HG02840 (cell line): ENCODE measurements at regions not wholly inside any gene's neighbourhood (a gene's known extent, or its start where the extent isn't known, plus 50 kb on each side); places are given as distances from the start of the nearest gene placed in this dataset.
"Not testable (repeated sequence)": the region's sequence is repeated elsewhere in the genome, so short reads cannot be mapped to it uniquely, and the experiment has no call there.

Source experiments
- ATAC-seq: cut with Tn5 transposase; IDR thresholded peaks from one replicate; pipeline ENCODE4 v1.9.1; 2021; ENCODE audit warnings: mild to moderate bottlenecking, moderate library complexity, moderate number of reproducible peaks; ENCODE audit not compliant: unreplicated experiment, low FRiP score

DNA sequence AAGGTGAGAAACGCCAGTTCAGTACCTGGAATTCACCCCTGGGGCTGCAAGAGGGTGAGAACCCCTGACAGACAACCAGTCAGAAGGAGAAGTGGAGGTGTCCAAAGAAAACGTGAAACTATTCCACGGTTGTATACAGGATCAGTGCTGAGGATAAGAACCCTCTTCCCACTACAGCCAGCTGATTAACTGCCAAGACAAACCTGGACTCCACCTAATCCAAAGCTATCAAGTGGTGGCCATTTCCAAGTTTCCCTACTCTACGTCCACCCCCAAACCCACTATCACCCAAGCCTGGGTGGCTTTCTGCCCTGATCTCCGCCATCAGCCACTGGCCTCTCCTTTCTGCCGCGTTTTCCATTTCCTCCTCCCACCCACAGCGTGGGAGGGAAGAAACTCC lies 312.3 kb upstream of the ID2 start:
- no peak for ATAC-seq

DNA sequence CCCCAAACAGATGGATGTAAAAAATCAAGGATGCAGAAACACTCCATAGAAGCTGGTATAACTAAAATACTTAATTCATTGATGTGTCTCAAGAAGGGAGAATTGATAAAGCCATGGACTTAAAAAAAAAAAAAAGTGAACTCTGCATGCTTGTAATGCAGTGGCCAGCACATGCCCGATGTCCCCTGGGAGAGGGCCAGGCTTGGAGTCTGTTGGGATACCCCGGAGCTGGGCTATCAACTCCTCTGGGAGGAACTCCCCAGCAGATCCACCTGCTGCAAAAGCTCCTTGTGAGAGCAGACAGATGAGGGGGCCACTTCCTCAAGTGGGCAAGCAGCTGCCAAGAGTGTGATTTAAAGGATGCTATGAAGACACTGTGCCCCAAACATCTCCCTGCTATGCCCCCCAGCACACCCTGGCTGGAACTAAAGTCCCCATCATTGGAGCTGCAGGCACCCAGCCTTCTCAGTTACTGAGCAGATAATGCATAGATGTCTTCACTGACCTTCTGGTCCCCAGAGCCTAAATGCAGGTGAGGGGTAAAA lies 311.5 kb upstream of the ID2 start:
- no peak for ATAC-seq

DNA sequence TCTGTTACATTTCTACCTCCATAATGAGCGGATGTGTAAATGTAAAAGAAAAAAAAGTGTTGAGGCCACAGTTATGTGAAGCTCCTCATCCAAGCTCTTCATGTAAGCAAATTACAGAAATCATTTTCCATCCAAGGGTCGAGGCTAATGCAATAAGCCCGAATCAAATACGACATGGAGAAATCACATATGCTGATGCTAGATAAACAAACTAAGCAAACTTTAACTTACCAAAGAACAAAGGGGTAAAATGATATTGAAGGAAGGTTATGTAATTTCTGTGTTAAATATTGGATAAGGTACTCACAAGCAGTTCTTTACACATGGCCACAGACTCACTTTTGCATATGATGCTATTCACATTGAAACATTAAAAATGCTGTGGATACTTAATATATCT lies 310.2 kb upstream of the ID2 start:
- ATAC-seq = no peak

DNA sequence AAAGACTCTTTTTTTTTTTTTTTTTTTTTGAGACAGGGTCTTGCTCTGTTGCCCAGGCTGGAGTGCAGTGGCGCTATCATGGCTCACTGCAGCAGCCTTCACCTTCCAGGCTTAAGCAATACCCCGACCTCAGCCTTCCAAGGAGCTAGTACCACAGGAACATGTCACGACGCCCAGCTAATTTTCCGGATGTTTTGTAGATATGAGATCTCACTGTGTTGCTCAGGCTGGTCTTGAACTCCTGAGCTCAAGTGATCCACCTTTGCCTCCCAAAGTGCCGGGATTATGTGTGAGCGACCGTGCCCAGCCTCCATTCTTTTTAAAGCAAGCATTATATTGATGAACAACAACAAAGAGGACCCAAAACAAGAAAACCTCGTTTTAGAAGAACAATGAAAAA lies 307.1 kb upstream of the ID2 start:
- ATAC-seq = no peak

DNA sequence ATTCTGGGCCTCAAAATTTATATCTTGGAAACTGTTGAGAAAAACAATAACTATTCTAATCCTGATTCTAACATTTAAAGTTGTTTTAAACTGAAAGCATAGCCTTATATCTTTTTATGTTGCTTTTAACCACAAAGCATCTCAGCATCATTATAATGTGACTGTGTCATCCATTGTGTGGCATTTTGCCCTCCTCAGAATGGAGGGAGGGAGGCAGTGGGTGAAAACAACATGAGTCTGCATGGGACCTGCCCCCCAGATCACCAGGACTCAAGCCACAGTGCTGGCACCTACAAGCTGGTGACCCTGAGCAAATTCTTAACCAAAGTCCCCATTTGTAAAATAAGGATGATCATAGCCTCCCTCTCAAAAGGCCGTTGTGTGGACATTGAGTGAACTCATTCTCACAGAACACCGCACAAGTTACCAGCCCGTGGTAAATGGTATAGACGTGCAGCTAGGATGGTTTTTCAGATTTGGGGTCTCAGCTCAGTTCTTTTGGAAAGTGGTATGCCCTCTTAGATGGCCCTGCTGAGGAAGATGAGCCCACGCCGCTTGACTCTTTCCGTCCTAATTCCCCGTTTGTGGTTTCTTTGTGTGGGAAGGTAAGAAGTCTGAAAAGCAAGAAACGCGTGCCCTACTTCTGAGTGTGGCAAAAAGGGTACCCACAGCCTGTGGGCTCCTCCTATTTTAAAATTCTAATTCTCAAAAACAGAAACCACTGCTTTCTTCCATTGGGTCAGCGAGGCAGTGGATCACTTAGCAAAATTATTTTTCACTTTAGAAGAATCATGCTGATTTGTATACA lies 305.0 kb upstream of the ID2 start:
- no peak for ATAC-seq

DNA sequence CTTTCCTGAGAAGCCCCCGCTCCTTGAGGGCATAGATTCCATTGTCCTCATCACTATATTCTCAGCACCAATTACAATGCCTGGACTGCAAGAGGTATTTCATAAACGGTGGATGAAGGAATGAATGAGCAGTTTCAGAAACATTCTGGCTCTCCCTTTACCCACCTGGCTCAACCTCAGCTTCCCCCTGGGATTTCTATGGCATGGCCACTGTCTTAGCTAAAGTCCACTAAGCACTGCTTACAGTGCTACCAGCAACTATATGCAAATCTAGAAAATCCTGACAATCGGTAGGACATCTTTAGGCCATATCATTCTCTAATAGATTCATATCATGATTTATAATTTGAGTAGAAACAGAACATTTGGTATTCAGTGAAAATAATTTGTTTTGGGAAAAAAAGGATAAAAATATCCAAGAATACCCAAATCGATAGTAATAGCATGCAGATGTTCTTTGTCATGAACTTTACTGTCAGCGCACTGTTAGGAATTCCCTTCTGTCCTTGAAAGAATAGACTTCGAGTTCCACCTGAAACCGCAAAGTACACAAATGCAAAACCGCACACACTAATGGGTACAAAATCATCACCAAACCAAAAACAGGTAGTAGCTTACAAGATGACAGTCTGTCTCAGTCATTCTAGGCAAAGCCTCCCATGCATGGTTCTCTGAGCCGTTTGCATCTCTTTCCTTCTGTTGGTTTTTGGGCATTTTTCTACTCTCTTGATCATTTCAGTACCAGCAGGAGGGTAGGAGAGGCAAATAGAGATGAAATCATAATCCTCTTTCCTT lies 303.6 kb upstream of the ID2 start:
- no peak for ATAC-seq

DNA sequence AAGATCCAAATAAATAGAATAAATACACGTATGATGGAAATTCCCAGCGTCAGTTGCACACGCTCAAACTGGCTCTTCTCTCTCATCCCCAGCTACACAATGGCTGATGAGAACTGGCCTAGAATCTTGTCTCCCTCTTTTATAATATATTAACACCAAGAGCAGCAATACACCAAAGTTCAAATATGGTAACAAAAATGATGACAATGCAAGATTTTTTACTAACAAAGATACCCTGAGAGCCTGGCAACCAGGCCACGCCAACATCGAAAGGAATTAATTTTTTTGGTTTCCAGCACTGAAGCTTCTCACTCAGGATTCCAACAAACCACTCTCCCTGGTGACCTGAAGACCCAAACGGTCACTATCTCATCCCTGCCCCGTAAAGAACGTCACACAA lies 302.7 kb upstream of the ID2 start:
- no peak for ATAC-seq

DNA sequence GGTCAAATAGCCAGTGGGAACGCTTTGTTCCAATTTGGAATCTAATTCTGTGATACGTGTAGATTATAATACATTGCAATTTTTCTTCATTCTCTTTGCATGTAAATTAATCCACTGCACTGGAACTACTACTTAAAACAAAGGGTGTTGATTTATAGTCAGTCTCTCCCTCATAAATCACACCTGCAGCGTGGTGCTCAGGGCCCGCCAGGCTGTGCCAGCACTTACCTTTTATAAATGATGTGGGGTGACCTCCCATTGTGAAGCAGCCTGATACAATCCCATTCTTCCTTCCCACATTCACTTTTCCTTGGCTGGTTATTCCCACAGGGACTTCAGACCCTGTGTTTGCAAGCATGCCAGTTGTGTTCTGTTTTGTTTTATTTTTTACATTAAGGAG lies 302.3 kb upstream of the ID2 start:
- no peak for ATAC-seq

DNA sequence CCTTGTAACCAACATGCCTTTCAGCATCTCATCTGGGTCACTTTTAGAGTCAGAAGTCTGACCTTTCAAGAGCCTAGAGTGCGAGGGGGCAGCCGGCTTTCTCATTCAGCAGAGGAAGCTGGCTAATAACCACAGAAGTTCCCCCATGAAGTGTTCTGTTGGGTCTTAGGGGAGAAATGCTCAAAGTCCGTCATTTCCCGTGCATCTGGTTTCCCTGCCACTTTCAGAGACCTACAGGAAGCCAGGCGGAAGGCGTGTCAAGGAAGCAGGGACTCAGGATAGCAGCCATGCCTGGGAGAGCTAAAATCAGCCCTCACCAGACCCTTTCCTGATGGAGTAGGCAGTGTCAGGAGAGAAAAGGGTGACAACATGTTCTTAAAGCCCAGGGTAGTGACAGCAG lies 301.8 kb upstream of the ID2 start:
- peak; percentile 23 for ATAC-seq

DNA sequence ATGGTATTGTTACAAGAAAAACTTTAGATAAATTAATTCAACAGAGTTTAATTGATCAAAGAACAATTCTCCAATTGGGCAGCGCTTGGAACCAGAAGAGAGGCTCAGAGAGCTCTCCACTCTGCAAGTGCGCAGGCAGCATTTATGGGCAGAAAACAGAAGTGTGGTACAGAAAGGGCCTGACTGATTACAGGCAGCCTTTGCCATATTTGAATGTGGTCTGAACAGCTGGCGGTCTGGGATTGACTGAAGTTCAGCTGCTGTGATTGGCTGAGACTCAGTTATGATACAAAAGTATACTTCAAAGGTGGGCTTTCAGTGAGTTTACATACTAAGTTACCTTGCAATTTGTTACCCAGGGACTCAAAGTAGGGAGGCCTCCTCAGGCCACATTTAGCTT lies 301.3 kb upstream of the ID2 start:
- ATAC-seq = peak; percentile 69

DNA sequence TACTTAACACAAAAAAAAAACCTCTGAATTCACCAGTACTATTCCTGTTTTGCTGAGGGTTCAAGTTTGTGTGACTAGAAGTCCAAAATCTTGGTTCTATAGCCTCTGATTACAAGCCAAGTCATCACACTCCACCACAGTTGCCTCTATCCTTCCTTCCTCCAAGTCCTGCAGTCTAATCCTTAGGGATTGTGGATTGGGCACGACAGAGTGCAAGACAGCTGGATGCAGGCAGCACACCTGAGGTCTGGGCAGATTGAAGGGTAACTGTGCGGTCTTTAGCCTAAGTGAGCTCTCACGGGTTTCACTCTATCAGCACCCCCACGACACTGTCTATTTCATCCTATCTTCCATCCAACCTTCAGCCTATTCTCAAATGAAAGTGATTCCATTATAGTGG lies 299.4 kb upstream of the ID2 start:
- ATAC-seq = no peak

DNA sequence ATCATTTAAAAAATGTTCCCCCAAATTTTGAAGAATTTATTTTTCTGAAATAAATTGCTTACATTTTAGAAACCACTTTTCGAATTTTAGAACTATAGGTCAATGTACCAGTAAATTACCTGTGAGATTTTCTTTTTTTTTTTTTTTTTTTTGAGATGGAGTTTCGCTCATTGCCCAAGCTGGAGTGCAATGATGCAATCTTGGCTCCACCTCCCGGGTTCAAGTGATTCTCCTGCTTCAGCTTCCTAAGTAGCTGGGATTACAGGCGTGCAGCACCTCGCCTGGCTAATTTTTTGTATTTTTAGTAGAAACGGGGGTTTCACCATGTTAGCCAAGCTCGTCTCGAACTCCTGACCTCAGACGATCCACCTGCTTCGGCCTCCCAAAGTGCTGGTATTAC lies 295.1 kb upstream of the ID2 start:
- not testable (repeated sequence) for ATAC-seq

DNA sequence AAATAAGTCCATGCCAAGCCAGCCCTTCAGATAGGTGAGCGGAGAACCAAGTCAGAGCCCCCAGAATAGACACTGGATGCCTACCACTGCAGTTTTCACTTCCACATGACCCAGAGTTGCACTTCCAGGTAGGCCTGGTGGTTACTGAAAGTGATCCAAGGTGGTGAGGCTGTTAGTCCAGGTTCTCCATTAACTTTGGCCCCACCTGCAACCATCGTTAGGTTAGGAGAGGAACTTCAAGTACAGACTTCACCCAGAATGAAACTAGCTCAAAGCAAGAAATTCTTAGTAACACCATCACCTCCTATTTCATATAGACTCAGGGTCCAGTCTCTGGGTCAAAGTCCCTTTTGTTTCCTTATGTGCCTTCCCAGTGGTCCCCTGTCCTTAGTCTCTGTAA lies 293.1 kb upstream of the ID2 start:
- no peak for ATAC-seq

DNA sequence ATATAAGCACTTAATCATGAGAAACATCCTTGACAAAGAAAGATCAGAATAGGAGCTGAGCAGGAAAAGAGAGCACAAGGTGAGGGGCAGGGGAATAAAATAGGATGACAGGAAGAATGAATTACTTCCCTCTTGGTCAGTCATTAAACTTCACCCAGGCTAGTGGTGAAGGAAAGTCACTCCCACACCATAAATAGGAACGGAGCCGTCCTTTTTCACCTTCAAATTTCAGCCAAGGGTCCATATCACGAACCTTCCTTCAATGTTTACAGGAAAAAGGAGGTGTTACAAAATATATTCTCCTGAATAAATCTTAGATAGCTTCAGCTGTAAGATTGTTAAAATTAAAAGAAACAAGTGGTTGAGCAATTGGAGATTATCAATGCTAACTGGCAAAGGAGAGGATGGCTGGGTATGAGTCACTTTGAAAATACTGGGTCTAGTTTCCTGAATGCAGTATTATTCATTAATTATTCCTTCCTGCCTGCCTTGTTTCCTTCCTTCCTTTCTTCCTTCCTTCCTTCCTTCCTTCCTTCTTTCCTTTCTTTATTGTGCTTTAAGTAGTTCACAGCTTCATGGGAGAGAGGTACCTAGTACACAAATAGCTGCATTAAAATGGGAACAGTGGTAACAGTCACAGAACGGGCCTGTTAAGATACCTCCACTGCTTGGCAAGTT lies 292.3 kb upstream of the ID2 start:
- no peak for ATAC-seq

DNA sequence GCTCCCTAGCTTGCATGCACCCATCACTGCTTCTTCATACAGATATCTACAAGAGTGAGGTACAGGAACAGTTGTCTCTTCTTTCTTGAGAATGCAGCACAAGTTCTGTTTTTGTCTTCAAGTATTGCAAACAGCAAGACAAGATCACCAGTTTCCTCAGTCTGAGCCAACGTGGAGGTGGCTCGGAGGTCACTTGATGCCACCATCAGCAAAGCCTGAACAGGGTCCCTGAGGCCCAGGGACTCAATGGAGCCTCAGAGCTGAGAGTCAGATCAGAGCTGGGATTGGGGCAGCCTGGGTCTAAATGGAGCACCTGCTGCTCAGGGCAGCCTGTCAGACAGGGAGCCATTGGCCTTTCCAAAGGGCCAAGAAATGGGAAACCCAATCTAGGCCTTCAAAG lies 290.7 kb upstream of the ID2 start:
- ATAC-seq = no peak

DNA sequence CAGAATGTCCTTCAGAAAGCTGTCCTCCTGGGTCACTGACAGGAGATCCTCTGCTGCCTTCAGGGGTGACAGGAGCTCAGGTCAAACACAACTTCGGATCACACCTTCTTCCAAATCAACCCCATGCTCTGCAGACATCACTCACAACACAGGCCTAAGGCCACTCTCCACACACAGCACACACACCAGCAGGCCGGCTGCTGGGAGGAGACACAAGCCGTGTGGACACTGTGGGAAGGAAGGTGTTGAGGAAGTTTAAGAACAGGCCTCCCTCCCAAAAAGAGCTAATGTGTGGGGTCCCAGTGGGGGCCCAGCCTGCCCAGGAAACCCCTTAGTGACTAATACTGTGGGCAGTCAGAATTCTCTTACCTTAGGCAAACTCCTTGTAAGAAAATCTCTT lies 290.3 kb upstream of the ID2 start:
- ATAC-seq = no peak

DNA sequence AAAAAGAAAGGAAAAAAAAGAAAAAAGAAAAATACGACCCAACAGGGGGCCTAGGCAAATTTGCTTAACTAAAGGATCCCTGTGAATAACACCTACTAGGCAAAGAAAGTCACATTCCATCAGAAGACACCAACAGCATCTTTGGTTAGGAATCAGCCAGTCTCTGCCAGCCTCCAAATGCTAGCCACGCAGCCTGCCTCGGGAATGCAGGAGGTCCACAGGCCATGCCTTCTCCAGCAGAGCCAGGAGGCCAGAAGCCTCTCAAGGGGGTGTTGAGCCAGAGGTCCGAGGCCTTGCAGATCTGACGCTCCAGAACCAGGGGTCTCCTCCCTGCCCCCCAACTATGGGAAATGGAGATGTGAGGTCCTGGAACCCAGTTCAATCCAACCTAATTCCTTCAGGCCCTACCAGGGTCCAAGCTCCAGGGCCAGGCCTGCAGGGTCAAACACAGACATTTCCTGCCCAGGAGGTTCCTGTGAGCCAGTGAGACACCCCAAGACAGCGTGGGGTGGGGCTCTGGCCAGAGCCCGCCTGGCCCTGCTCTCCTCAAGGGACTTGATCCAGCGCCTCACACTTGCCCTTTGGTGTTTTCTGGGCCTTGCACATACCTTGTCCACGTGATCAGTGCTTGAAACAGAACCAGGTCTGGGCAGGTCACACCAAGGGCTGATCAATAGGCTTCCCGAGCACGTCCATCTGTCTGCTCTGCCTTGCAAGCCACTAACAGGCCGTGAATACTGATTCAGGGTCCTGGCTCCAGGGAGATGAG lies 289.6 kb upstream of the ID2 start:
- ATAC-seq = no peak

DNA sequence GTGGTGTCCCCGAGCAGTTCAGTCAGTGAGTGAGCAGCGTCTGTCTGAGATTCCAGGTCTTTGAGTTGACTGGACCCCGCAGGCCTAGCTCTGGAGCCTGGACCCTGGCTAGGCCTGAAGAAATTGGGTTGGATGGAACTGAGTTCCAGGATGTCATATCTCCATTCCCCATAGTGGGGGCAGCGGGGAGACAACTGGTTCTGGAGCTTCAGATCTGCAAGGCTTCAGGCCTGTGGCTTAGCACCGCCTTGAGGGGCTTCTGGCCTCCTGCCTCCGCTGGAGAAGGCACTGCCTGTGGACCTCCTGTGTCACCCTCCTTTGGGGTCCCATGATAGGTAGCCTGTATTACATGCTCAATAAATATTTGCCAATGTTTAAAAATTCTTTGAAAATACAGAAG lies 288.4 kb upstream of the ID2 start:
- no peak for ATAC-seq

DNA sequence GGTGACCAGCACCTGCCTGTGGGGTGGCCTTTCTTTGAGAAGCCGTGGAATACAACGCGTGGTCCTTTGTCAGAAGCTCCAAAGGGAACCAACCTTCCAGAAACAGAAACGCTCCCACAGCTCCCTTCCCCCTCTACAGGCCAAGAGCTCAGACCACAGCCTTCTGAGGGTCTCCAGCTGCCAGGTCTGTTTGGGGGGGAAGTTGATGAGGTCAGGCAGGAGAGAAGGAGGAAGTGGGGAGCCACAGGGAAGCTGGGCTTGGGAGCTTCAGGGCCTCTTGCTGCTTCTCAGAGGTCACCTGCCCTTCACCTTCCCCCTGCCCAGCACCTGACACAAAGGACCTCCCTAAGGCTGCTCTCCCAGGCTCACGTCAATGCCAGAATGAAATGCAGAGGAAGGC lies 287.7 kb upstream of the ID2 start:
- no peak for ATAC-seq

DNA sequence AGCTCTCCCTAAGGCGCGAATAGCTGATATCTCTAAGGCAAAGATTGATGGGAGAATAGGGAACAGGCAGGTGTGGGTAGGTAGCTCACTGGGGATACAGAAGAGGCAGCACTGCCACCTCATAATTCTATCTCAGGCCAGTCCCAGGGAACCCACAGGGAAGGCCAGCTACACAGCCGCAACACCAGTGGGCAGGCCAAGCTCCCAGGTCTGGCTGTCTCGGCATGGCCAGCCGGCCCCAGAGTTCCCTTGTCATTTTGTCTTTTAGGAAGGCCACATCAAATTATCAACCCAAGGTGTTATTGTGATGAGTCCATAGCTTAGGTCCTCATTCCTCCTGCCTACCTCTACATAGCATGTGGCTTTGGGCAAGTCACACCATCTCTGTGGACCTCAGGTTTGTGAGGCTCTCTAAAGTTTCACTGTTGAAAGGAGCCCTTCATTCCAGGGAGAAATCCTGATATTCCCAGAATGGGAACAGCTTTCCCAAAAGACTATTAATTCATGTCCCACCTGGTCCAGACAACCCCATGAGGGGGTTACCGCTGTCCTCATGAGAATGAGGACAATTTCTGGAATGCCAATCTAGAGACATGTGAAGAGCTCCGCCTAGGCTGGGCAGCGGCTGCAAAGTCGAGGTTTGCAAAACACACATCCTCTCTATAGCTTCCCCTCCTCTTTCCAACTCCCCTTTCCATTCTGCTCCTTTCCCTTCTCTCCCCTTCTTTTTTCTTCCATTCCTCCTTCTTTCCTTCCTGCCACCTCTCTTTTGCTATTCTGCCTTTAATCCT lies 287.1 kb upstream of the ID2 start:
- no peak for ATAC-seq
